GM04503 (cell line): ENCODE measurements at regions not wholly inside any gene's neighbourhood (a gene's known extent, or its start where the extent isn't known, plus 50 kb on each side); places are given as distances from the start of the nearest gene placed in this dataset.
A peak's percentile ranks its signal among the peaks of the same experiment; 100 is the strongest.

Experiments used
- DNase-seq: peaks from one replicate; pipeline ENCODE4 v3.0.0-alpha.2; 2012; ENCODE audit warnings: low read depth

DNA sequence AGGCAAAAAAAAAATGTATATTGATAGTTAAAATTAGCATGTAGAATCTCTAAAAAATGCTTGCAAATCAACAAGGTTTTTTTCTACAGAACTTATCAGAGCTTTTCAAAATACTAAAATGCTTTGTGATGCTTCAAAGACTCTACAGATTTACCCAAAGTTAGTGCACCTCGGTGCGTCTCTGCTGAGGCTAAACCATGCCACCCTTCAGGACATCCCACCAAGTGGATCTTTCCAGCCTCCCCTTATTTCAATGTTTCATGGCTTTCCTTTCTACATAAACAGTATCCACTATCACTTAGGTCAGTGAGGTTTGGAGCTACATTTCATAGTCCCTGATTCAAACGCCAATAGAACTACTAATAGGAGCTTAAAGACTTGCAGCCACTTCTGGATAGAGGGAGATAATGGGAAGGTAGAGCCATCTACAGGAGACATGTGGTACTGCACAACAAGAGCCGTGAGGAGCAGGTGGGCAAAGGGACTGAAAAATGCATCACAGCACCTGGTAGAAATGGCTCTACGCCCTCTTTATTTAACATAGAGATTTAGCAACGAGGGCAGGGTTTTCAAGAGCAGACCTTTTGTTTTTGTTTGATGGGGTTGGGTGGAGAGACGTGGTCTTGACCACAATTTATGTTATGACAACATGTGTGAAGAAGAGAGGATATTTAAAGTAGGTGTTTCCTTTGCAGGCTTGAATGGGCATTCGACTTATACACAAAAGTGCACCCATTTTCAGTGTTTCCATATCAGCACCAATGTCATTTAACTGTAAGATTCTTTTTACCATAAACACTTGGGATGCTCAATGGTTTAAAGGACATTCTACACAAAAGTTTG lies 56.1 kb upstream of the SLC35G4 start:
- DNase-seq, result no peak

DNA sequence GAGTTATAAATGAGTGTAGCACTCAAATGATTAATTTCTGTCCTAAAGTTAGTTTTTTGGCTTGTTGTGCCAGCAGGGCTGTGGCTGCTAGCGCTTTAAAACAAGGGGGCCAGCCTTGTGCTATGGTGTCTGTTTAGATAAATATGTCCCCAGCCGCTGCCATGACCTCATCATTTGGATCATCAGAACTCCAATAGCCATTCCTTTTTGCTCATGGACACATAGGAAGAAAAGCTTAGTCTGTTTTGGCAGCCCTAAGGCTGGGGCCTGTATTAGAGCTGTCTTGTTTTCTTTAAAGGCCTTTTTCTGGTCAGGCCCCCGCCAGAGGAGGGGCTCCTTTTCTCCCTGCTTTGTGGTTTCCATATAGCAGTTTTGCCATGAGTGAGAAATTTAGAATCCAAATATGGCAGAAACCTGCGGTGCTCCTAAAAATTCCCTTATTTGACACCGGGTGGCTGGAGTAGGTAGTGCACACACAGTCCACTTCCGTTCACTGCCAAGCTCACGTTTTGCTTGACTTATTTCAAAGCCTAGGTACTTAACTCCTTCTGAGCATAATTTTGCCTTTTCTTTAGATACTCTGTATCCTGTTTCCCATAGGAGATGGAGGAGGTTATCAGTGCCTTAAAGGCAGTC lies 60.4 kb upstream of the SLC35G4 start:
- no peak for DNase-seq

- no peak for DNase-seq
These were observed 61.0 kb upstream of the SLC35G4 start for GRCh38 chr18:11548396-11548795.

GRCh38 chr18:11544060-11544633 lies 65.2 kb upstream of the SLC35G4 start:
- no peak for DNase-seq

- no peak for DNase-seq
These were observed 68.2 kb upstream of the SLC35G4 start for GRCh38 chr18:11541179-11541578.

GRCh38 chr18:11533942-11534496 lies 75.4 kb upstream of the SLC35G4 start:
- DNase-seq, result no peak

DNA sequence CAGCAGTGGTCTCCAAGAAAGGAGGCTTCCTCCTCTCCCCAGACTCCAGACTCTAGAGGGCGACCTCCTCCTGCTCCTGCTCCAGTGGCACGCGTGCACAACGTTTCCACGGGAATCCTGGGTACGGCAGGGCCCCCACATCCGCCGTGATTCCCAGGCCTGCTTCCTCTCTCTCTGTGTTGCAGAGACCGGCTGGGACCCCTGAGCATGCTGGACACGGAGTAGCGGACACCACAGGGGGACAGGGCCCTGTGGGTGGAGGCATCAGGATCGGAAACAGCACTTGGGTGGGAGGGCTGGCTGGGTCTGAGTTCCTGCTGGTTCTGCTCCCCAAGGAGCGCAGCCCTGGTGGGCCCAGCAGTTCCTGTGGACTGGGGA lies 75.9 kb upstream of the SLC35G4 start:
- DNase-seq, result no peak

DNA sequence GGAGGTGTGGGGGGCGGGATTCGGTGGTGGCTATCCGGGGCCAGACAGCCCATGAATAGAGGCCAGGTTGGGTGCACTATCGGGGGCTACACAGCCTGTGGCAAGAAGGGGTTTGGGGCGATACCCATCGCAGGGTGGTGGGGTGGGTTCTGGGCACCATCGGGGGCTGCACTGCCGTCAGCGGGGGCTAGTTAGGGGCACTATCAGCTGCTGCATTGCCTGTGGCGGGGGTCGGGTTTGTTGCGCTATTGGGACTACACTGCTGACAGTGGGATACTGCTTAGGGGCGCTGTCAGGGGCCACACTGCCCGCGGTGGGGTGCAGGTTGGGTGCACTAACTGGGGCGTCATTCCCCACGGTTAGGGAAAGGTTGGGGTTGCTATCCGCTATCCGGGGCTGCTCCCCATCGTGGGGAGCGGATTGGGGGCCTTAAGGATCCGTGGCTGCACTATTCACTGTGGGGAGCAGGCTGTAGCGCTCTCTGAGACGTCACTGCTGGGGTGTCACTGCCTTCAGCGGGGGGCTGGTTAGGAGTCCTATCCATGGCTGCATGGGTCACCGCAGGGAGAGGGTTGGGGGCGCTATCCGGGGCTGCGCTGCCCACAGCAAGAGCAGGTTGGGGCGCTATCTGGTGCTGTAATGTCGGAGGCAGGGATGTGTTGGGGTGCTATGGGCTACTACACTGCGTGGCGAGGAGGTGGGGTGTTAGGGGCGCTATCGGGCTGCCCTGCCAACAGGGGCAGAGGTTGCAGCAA lies 76.5 kb upstream of the SLC35G4 start:
- DNase-seq, result no peak

GRCh38 chr18:11529081-11529480 lies 80.3 kb upstream of the SLC35G4 start:
- DNase-seq, result peak; percentile 34

GRCh38 chr18:11526675-11527074 lies 82.7 kb upstream of the SLC35G4 start:
- DNase-seq, result no peak

DNA sequence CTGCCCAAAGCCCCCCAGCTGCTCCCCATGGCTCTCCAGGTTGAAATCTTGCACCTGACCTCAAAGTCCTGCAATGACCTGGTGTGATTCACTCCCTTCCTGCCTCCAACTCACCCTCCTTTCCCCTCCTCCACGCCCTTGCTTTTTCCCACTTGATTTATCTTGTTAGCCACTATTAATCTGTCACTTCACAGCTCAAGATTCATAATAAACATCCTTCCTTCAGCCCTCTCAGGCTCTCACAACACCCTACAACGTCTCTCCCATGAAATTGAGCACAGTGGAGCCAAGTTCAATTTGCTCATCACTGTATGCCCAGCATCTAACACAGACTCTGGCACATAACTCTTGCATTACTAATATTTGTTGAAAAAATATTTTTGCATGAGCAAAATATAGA lies 85.6 kb upstream of the SLC35G4 start:
- DNase-seq, result no peak

GRCh38 chr18:11522992-11523391 lies 86.4 kb upstream of the SLC35G4 start:
- no peak for DNase-seq

DNA sequence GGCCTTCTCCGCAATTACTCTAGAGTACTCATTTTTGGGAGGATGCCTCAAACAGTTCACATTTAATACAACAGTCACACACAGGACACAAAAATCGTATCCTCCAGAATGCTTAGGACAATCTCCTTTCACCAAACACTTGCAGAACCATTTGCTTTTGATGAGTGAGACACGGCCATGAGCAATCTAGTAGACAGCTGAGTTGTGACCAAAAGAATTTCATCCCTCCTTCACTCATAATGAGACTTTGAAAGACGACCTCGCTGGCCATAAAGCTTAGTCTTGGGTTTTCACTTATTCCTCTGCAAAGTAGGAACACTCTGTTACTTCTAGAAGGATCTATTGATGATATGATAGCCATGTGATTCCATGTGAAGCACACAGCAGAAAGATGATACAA lies 87.5 kb upstream of the SLC35G4 start:
- DNase-seq, result no peak

DNA sequence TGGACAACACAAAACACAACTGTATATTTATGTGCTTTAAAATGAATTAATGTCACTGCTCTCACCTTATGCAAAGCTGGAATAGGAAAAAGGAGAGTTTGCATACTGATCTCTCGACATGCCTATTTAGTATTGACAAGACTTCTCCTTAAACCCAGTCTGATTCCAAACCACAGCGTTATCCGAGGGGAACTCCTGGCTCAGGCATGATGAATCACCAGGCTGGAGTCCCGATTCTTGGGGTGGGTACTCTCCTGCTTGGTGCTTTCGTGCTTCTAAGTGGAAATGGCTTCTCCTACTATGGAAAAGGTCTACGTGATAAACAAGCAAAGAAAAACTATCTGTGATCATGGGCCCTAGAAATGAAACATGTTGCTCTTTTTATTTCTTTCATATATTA lies 88.9 kb upstream of the SLC35G4 start:
- DNase-seq, result no peak

DNA sequence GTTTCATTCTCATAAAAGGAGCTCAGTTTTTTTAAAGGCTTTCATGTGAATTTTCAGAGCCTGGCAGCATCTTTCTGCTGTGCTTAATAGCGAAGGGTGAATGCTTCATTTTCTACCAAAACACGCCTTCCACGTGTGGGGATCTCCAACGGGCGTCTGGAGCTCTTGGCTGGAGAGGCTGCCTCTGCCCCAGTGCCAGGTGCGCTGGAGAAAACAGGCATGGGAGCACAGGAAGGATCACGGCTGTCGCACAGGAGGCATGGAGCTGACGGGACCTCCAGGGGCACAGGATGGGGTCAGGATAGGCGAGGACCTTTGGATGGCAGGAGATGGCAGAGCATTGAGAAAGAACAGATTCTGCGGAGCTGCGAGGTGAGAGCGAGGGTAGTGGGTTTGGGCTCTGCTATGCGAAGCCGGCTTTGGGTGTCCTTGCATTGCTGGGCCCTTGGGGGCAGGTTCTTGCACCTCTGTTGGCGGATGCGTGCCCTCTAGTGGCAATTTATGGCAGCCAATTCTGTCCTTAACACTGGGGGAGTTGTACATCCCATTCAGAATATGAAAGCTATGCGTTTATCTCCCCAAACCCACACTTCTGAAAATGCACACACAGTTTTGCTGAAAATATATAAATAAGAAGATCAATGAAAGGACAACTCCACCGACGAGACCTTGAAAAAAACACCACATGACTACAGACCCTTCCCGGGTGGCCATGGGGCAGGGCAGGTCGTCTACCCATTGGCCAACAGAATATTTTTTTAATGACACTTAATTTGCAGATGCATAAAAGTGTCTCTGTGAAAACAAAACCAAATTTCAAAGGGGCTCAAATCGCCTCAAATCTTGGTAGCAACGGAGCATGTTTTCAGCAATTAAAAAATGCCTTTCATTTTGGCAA lies 90.4 kb upstream of the SLC35G4 start:
- no peak for DNase-seq

- DNase-seq, result no peak
These were observed 91.7 kb upstream of the SLC35G4 start for GRCh38 chr18:11517704-11518103.

DNA sequence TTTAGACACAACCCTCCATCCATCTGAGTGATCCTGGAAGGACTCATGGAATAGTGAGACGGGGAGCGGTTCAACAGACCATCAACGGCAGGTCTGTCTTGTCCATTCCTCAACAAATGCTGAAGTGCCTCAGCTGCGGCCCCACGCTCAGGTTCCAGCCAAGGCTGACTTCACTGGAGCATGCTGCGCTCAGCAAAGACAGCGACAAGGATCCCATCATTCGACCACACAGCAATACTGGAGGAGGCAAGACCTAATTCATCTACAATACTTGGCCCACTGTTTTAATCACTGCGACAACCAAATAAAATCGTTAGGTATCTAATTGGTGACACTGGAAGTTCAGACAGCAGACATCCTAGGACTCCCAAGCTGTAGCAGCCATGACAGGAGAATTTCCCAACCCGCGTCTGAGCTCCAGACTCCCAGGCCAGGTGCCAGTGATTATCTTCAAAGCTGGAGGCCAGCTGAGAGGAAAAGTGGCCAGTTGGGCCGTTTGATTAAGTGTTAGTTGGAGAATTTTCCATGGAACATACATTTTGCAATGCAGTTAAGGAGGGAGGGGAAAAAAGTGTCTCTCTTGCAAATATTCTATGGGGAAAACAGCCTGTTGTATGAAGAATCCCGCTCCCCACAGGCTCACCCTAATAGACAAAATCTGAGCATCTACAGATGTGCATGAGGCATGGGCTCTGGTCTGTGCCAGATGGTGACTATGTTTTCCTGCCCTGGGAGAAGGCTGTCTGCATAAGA lies 92.5 kb upstream of the SLC35G4 start:
- no peak for DNase-seq

DNA sequence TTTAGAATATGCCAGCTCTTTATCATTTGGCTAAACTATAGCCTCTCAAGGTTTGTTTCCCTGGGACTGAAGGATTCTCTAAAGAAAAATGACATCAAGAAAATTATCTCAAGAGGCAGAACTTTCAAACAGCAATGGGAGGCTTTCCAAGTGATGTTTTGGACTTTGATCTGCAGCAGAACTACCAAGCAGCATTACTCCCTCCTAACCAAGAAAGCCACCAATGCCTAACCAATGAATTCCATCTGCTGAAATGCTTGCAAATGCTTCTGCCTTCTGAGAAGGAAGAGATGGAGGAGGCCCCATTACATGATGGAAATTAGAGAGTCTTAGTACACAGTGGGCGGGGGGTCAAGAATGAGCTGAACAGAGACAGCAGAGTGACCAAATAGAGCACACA lies 95.1 kb upstream of the SLC35G4 start:
- no peak for DNase-seq

DNA sequence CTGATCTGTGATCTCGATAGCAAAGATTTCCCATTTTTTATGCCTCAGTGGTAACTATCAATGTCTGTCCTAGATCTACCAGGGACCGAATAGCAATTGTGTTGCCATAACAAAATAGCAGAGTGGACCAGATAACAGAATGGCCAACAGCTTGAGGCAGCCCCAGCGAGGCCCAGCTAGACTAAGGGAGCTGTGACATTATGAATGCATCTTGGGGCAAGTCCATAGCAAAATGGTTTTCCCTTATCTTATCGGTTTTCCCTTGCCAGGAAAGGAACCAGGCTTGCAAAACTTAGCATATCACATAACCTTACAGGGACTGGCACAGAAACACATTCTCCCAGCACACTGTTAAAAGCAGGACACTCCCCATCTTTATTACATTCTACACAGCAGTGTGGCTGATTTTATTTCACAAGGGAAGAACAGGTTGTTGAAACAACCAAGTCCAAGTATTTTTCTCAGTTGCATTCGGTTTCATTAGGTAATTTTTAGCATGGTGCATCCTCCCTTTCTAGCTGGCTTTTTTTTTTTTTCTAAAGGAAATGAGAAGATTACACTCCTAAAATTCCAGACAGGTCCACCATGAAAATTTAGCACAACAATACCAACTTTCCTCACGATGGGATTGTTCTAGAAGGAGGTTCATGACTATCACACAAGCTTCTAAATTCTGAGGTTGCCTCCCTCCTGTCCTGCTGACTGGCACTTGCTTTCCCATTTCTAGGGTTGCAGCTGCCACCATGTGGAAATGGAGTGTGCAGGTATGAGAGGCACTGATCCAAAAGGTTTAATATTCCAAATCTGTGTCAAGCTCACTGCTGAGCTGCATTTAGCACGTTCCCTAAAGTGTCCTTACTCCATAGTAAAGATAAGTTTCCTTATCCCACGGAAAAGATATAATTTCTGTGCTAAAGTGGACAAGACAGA lies 97.0 kb upstream of the SLC35G4 start:
- DNase-seq, result no peak
